Testis (tissue), 2 donors: ENCODE measurements at regions not wholly inside any gene's neighbourhood (a gene's known extent, or its start where the extent isn't known, plus 50 kb on each side); places are given as distances from the start of the nearest gene placed in this dataset.
"Not testable (repeated sequence)": the region's sequence is repeated elsewhere in the genome, so short reads cannot be mapped to it uniquely, and the experiment has no call there.

Source experiments
- DNase-seq: peaks from one replicate; pipeline ENCODE4 v3.0.0-alpha.2; 2019
- H3K27ac ChIP-seq, 2 donors: fragments of 200-600 bp; sonication (generic); one replicate each; pipeline ENCODE4 v1.5.1; 2019
- H3K27me3 ChIP-seq: fragments of 200-600 bp; sonication (generic); one replicate; pipeline ENCODE4 v1.5.1; 2019
- H3K36me3 ChIP-seq: fragments of 200-600 bp; sonication (generic); one replicate; pipeline ENCODE4 v1.5.1; 2017; ENCODE audit warnings: low read depth; ENCODE audit errors: missing control alignments
- H3K4me1 ChIP-seq: fragments of 200-600 bp; sonication (generic); one replicate; pipeline ENCODE4 v1.5.1; 2019
- H3K4me3 ChIP-seq, 2 donors: fragments of 200-600 bp; sonication (generic); one replicate each; pipeline ENCODE4 v1.5.1; 2017 to 2019
- H3K9me3 ChIP-seq: fragments of 200-600 bp; sonication (generic); one replicate; pipeline ENCODE4 v1.5.1; 2017
- POLR2A ChIP-seq: fragments of 450-650 bp; IDR thresholded peaks from one replicate; pipeline ENCODE4 v1.6.1; 2017; ENCODE audit warnings: antibody characterized with exemption, mild to moderate bottlenecking, moderate library complexity
- WGBS, 2 donors: methylation state at CpG; one replicate each; pipeline ENCODE4 v1.1.5; 2018; 5-methylcytosine and 5-hydroxymethylcytosine counted together
- intact Hi-C: fragments of 100-400 bp; cut with DNase I; formaldehyde crosslinking; loops from one replicate; pipeline ENCODE4 v1.15.1; 2023; ENCODE audit warnings: low total_unique reads
- TF ChIP-seq, protein P1 (sequence below), 3 experiments: fragments of 450-650 bp in 2 of 3; fragments of 200-600 bp in 1 of 3; sonication (generic) in 1 of 3; IDR thresholded peaks; one replicate each; pipeline ENCODE4 v1.5.1; 2016 to 2019; ENCODE audit warnings: antibody characterized with exemption in 3 of 3, mild to moderate bottlenecking in 2 of 3, moderate library complexity in 1 of 3

DNA sequence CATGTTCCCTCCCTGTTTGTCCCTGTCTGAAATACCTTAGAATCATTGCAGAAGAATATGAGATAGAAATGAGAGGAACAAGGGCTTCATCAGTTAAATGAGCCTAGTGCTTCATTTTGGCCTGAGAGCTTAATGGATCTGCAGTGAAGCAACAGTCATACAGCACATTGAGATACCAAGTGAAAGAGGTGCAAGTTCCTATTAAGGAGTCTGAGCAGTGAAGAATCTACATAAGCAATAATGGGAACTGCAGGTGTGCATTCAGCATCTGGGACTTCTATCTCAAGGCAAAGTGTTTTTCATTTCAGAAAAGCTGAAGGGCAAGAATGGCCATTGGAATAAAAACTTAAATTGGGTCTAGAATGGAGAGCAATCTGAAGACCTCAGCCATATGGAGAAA is 323.2 kb upstream of the SLC39A10 start:
- no peaks in the 10 kb centered on the region for H3K4me1 ChIP-seq
- no peak overlapping the region for H3K4me3 ChIP-seq
- H3K27ac ChIP-seq: no peak overlapping the region
- H3K27me3 ChIP-seq: no peaks in the 10 kb centered on the region
- no peaks in the 10 kb centered on the region for H3K9me3 ChIP-seq
- no peaks in the 10 kb centered on the region for H3K36me3 ChIP-seq
- no peak for DNase-seq
- TF ChIP-seq POLR2A: no peak
- TF ChIP-seq, protein P1, sequence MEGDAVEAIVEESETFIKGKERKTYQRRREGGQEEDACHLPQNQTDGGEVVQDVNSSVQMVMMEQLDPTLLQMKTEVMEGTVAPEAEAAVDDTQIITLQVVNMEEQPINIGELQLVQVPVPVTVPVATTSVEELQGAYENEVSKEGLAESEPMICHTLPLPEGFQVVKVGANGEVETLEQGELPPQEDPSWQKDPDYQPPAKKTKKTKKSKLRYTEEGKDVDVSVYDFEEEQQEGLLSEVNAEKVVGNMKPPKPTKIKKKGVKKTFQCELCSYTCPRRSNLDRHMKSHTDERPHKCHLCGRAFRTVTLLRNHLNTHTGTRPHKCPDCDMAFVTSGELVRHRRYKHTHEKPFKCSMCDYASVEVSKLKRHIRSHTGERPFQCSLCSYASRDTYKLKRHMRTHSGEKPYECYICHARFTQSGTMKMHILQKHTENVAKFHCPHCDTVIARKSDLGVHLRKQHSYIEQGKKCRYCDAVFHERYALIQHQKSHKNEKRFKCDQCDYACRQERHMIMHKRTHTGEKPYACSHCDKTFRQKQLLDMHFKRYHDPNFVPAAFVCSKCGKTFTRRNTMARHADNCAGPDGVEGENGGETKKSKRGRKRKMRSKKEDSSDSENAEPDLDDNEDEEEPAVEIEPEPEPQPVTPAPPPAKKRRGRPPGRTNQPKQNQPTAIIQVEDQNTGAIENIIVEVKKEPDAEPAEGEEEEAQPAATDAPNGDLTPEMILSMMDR (IDR thresholded peaks at IDR 0.05): no peak
- intact Hi-C loops: no loop called here

DNA sequence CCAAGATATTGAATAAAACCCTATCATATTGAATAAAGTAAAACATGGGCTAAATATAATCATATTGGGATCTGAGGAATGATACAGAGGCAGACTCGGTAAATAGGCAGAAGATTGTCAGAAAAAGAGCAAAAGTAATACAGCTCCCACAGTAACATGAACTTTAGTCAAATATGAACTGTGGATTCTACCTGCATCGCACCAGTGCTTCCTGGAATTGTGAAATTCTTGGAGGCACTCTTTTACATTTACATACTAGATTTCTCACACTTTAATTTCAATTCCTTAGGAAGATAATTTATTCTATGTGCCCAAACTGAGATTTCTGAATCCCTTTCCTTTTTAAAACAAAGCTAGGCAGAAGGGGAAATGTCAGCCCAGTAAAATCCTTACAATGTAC is 325.1 kb upstream of the SLC39A10 start:
- WGBS, 2 donors: 86 to 92% methylated on average over 2 of the region's 2 CpGs

DNA sequence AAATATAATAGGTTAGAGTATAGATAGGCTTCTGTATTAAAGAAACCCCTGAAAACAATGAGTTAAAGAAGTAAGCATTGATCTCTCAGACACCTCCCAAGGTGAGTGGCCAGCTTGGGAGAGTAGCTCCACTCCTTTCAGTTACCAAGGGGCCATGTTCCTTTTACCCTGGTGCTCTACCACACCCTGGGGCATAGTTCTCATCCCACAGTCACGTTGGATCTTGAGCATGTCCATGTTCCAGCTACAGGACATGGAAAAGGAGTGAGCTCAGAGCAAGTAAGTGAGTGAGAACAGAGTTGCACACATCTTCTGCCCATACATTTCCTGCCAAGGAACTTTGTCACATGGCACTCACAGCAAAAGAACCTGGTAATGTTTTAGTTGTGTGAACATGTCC is 325.9 kb upstream of the SLC39A10 start:
- WGBS, 2 donors: 38 to 64% methylated on average over 1 of the region's 1 CpG
- no peaks in the 10 kb centered on the region for H3K27me3 ChIP-seq
- TF ChIP-seq, protein P1 (IDR thresholded peaks at IDR 0.05): no peak
- no peak for TF ChIP-seq POLR2A
- H3K4me1 ChIP-seq: no peaks in the 10 kb centered on the region
- H3K27ac ChIP-seq: no peak overlapping the region
- no peak overlapping the region for H3K4me3 ChIP-seq
- no peaks in the 10 kb centered on the region for H3K9me3 ChIP-seq
- DNase-seq: no peak
- no peaks in the 10 kb centered on the region for H3K36me3 ChIP-seq
- intact Hi-C loops: no loop called here

More for the DNA sequence above, 325.1 kb upstream of the SLC39A10 start:
- TF ChIP-seq POLR2A: no peak
- TF ChIP-seq, protein P1 (IDR thresholded peaks at IDR 0.05): no peak
- H3K4me1 ChIP-seq: no peaks in the 10 kb centered on the region
- intact Hi-C loops: no loop called here
- H3K27ac ChIP-seq: no peak overlapping the region
- H3K4me3 ChIP-seq: no peak overlapping the region
- H3K36me3 ChIP-seq: no peaks in the 10 kb centered on the region
- no peak for DNase-seq
- H3K27me3 ChIP-seq: no peaks in the 10 kb centered on the region
- H3K9me3 ChIP-seq: no peaks in the 10 kb centered on the region

DNA sequence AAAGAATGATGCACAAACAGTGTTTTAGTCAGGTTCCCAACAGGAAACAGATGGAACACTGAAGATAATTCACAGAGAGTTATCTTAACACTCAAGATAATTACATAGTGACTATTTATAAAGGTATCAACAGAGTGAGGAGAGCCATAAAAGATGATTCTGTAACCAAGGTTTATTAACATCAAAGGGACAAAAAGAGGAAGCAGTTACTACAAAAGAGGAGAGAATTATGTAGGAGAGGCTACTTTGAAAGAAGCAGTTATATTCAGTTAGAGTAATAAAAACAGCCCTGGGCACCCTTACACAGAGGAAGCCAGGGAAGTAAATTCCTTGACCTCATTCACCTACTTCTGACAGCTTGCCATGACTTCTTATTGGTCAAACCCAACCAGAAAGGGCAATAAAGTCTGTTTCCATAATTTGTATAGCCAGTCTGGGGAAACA is 326.5 kb upstream of the SLC39A10 start:
- no peaks in the 10 kb centered on the region for H3K4me1 ChIP-seq
- H3K27ac ChIP-seq: no peak overlapping the region
- H3K4me3 ChIP-seq: no peak overlapping the region
- no peaks in the 10 kb centered on the region for H3K27me3 ChIP-seq
- TF ChIP-seq, protein P1 (IDR thresholded peaks at IDR 0.05): no peak
- TF ChIP-seq POLR2A: no peak
- DNase-seq: no peak
- no peaks in the 10 kb centered on the region for H3K9me3 ChIP-seq
- intact Hi-C loops: no loop called here
- H3K36me3 ChIP-seq: no peaks in the 10 kb centered on the region

DNA sequence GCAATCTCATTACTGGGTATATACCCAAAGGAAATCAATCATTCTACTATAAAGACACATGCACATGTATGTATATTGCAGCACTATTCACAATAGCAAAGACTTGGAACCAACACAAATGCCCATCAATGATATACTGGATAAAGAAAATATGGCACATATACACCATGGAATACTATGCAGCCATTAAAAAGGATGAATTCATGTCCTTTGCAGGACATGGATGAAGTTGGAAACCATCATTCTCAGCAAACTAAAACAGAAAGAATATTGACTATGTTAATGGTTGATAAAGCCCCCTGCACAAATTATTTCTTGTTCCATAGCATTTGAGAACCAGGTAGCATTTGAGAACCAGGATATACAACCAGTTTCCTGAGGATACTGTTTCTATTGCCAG is 327.2 kb upstream of the SLC39A10 start:
- H3K36me3 ChIP-seq, intact Hi-C loops, H3K27ac ChIP-seq, H3K4me3 ChIP-seq, DNase-seq, H3K27me3 ChIP-seq, H3K4me1 ChIP-seq, H3K9me3 ChIP-seq: not testable (repeated sequence)
